ENCODE measurements at regions not wholly inside any gene's neighbourhood (a gene's known extent, or its start where the extent isn't known, plus 50 kb on each side); places are given as distances from the start of the nearest gene placed in this dataset.

GRCh38 chr1:221284028-221284427 lies 404.8 kb downstream of the HLX start:
- no peak for TF ChIP-seq GATAD2B (conservative IDR thresholded peaks at IDR 0.05; ENCODE audit: low read depth)
- TF ChIP-seq CHD1 (IDR thresholded peaks at IDR 0.05; ENCODE audit: low read depth, low read length), result no peak
- no peak for TF ChIP-seq CTCF (IDR thresholded peaks at IDR 0.05 in 2 of 3, conservative IDR thresholded peaks at IDR 0.05 in 1 of 3; ENCODE audit: control insufficient read depth in 2 of 3, extremely low read depth in 1 of 3, insufficient read depth in 1 of 3, low read depth in 3 of 3, low read length in 3 of 3)
